ENCODE measurements at regions not wholly inside any gene's neighbourhood (a gene's known extent, or its start where the extent isn't known, plus 50 kb on each side); places are given as distances from the start of the nearest gene placed in this dataset.

GRCh38 chr5:8360012-8360411, 491.1 kb downstream of the MTRR start:
- no peak overlapping the region for H3K27ac ChIP-seq (ENCODE audit: low read length)
- no peaks in the 10 kb centered on the region for H3K4me1 ChIP-seq (ENCODE audit: control insufficient read depth, insufficient read depth, low read length)
- no CpG with 5 or more reads among the region's 2 CpGs for WGBS (ENCODE audit: insufficient coverage)
- DNase-seq = no peak
- H3K36me3 ChIP-seq (ENCODE audit: control insufficient read depth, insufficient read depth, low read length) = no peaks in the 10 kb centered on the region
- no peaks in the 10 kb centered on the region for H3K27me3 ChIP-seq (ENCODE audit: control insufficient read depth, insufficient read depth, low read length)
- no peak overlapping the region for H3K4me3 ChIP-seq (ENCODE audit: low read length)
- H3K9me3 ChIP-seq (replicated peaks; ENCODE audit: control insufficient read depth, low read depth, low read length) = no peaks in the 10 kb centered on the region

- WGBS (ENCODE audit: insufficient coverage) = no CpG with 5 or more reads among the region's 1 CpG
- DNase-seq = no peak
- H3K27me3 ChIP-seq (ENCODE audit: control insufficient read depth, insufficient read depth, low read length) = no peaks in the 10 kb centered on the region
Observed at GRCh38 chr5:8362495-8362894, 493.5 kb downstream of the MTRR start.

GRCh38 chr5:8363138-8363537, 494.2 kb downstream of the MTRR start:
- Histone ChIP-seq H3K36me3 (ENCODE audit: control insufficient read depth, insufficient read depth, low read length) (no peaks in the 10 kb centered on the region), H3K4me1 (ENCODE audit: control insufficient read depth, insufficient read depth, low read length) (no peaks in the 10 kb centered on the region), H3K4me3 (ENCODE audit: low read length) (no peak overlapping the region), H3K27me3 (ENCODE audit: control insufficient read depth, insufficient read depth, low read length) (no peaks in the 10 kb centered on the region), H3K27ac (ENCODE audit: low read length) (no peak overlapping the region), H3K9me3 (replicated peaks; ENCODE audit: control insufficient read depth, low read depth, low read length) (no peaks in the 10 kb centered on the region)
- DNase-seq = no peak
- WGBS (ENCODE audit: insufficient coverage) = 78% methylated on average over 2 of the region's 3 CpGs

More at GRCh38 chr5:8362495-8362894, 493.5 kb downstream of the MTRR start:
- Histone ChIP-seq H3K36me3 (ENCODE audit: control insufficient read depth, insufficient read depth, low read length) (no peaks in the 10 kb centered on the region), H3K4me1 (ENCODE audit: control insufficient read depth, insufficient read depth, low read length) (no peaks in the 10 kb centered on the region), H3K9me3 (replicated peaks; ENCODE audit: control insufficient read depth, low read depth, low read length) (no peaks in the 10 kb centered on the region), H3K4me3 (ENCODE audit: low read length) (no peak overlapping the region), H3K27ac (ENCODE audit: low read length) (no peak overlapping the region)

- 82% methylated on average over 3 of the region's 6 CpGs for WGBS (ENCODE audit: insufficient coverage)
- Histone ChIP-seq H3K27ac (ENCODE audit: low read length) (no peak overlapping the region), H3K36me3 (ENCODE audit: control insufficient read depth, insufficient read depth, low read length) (no peaks in the 10 kb centered on the region), H3K4me3 (ENCODE audit: low read length) (no peak overlapping the region), H3K9me3 (replicated peaks; ENCODE audit: control insufficient read depth, low read depth, low read length) (no peaks in the 10 kb centered on the region), H3K4me1 (ENCODE audit: control insufficient read depth, insufficient read depth, low read length) (no peaks in the 10 kb centered on the region), H3K27me3 (ENCODE audit: control insufficient read depth, insufficient read depth, low read length) (no peaks in the 10 kb centered on the region)
- DNase-seq = no peak
Observed at GRCh38 chr5:8366266-8366665, 497.3 kb downstream of the MTRR start.

- WGBS (ENCODE audit: insufficient coverage) = no CpG with 5 or more reads among the region's 2 CpGs
Observed at GRCh38 chr5:8376478-8376877, 507.5 kb downstream of the MTRR start.

GRCh38 chr5:8381972-8382371, 513.0 kb downstream of the MTRR start:
- no peaks in the 10 kb centered on the region for H3K27me3 ChIP-seq (ENCODE audit: control insufficient read depth, insufficient read depth, low read length)

More at GRCh38 chr5:8376478-8376877, 507.5 kb downstream of the MTRR start:
- no peaks in the 10 kb centered on the region for H3K36me3 ChIP-seq (ENCODE audit: control insufficient read depth, insufficient read depth, low read length)
- no peak overlapping the region for H3K4me3 ChIP-seq (ENCODE audit: low read length)
- no peak overlapping the region for H3K27ac ChIP-seq (ENCODE audit: low read length)
- no peaks in the 10 kb centered on the region for H3K27me3 ChIP-seq (ENCODE audit: control insufficient read depth, insufficient read depth, low read length)
- DNase-seq = no peak
- no peaks in the 10 kb centered on the region for H3K9me3 ChIP-seq (replicated peaks; ENCODE audit: control insufficient read depth, low read depth, low read length)
- no peaks in the 10 kb centered on the region for H3K4me1 ChIP-seq (ENCODE audit: control insufficient read depth, insufficient read depth, low read length)

GRCh38 chr5:8382456-8382855, 513.5 kb downstream of the MTRR start:
- no peaks in the 10 kb centered on the region for H3K9me3 ChIP-seq (replicated peaks; ENCODE audit: control insufficient read depth, low read depth, low read length)
- no CpG with 5 or more reads among the region's 5 CpGs for whole genome bisulfite sequencing (ENCODE audit: insufficient coverage)
- H3K4me1 ChIP-seq (ENCODE audit: control insufficient read depth, insufficient read depth, low read length) = no peaks in the 10 kb centered on the region
- H3K36me3 ChIP-seq (ENCODE audit: control insufficient read depth, insufficient read depth, low read length) = no peaks in the 10 kb centered on the region
- no peak overlapping the region for H3K4me3 ChIP-seq (ENCODE audit: low read length)
- no peak for DNase-seq
- no peak overlapping the region for H3K27ac ChIP-seq (ENCODE audit: low read length)
- no peaks in the 10 kb centered on the region for H3K27me3 ChIP-seq (ENCODE audit: control insufficient read depth, insufficient read depth, low read length)

More at GRCh38 chr5:8381972-8382371, 513.0 kb downstream of the MTRR start:
- Histone ChIP-seq H3K9me3 (replicated peaks; ENCODE audit: control insufficient read depth, low read depth, low read length) (no peaks in the 10 kb centered on the region), H3K4me1 (ENCODE audit: control insufficient read depth, insufficient read depth, low read length) (no peaks in the 10 kb centered on the region), H3K27ac (ENCODE audit: low read length) (no peak overlapping the region), H3K4me3 (ENCODE audit: low read length) (no peak overlapping the region), H3K36me3 (ENCODE audit: control insufficient read depth, insufficient read depth, low read length) (no peaks in the 10 kb centered on the region)
- peak; percentile 23 for DNase-seq

- Histone ChIP-seq H3K36me3 (ENCODE audit: control insufficient read depth, insufficient read depth, low read length) (no peaks in the 10 kb centered on the region), H3K4me3 (ENCODE audit: low read length) (no peak overlapping the region), H3K9me3 (replicated peaks; ENCODE audit: control insufficient read depth, low read depth, low read length) (no peaks in the 10 kb centered on the region), H3K4me1 (ENCODE audit: control insufficient read depth, insufficient read depth, low read length) (no peaks in the 10 kb centered on the region), H3K27me3 (ENCODE audit: control insufficient read depth, insufficient read depth, low read length) (no peaks in the 10 kb centered on the region), H3K27ac (ENCODE audit: low read length) (no peak overlapping the region)
- no peak for DNase-seq
- WGBS (ENCODE audit: insufficient coverage) = no CpG with 5 or more reads among the region's 1 CpG
Observed at GRCh38 chr5:8383616-8384015, 514.7 kb downstream of the MTRR start.

- 83% methylated on average over 1 of the region's 2 CpGs for WGBS (ENCODE audit: insufficient coverage)
Observed at GRCh38 chr5:8386719-8387288, 517.9 kb downstream of the MTRR start.

GRCh38 chr5:8391911-8392310, 523.0 kb downstream of the MTRR start:
- H3K4me3 ChIP-seq (ENCODE audit: low read length) = no peak overlapping the region
- DNase-seq = peak; percentile 22
- no peaks in the 10 kb centered on the region for H3K9me3 ChIP-seq (replicated peaks; ENCODE audit: control insufficient read depth, low read depth, low read length)
- H3K4me1 ChIP-seq (ENCODE audit: control insufficient read depth, insufficient read depth, low read length) = no peaks in the 10 kb centered on the region
- no CpG with 5 or more reads among the region's 2 CpGs for WGBS (ENCODE audit: insufficient coverage)
- H3K27me3 ChIP-seq (ENCODE audit: control insufficient read depth, insufficient read depth, low read length) = no peaks in the 10 kb centered on the region
- H3K27ac ChIP-seq (ENCODE audit: low read length) = no peak overlapping the region
- H3K36me3 ChIP-seq (ENCODE audit: control insufficient read depth, insufficient read depth, low read length) = no peaks in the 10 kb centered on the region

More at GRCh38 chr5:8386719-8387288, 517.9 kb downstream of the MTRR start:
- no peak for DNase-seq
- Histone ChIP-seq H3K4me1 (ENCODE audit: control insufficient read depth, insufficient read depth, low read length) (no peaks in the 10 kb centered on the region), H3K36me3 (ENCODE audit: control insufficient read depth, insufficient read depth, low read length) (no peaks in the 10 kb centered on the region), H3K27me3 (ENCODE audit: control insufficient read depth, insufficient read depth, low read length) (no peaks in the 10 kb centered on the region), H3K27ac (ENCODE audit: low read length) (no peak overlapping the region), H3K9me3 (replicated peaks; ENCODE audit: control insufficient read depth, low read depth, low read length) (no peaks in the 10 kb centered on the region), H3K4me3 (ENCODE audit: low read length) (no peak overlapping the region)

- Histone ChIP-seq H3K27me3 (ENCODE audit: control insufficient read depth, insufficient read depth, low read length) (no peaks in the 10 kb centered on the region), H3K36me3 (ENCODE audit: control insufficient read depth, insufficient read depth, low read length) (no peaks in the 10 kb centered on the region), H3K4me1 (ENCODE audit: control insufficient read depth, insufficient read depth, low read length) (no peaks in the 10 kb centered on the region), H3K9me3 (replicated peaks; ENCODE audit: control insufficient read depth, low read depth, low read length) (no peaks in the 10 kb centered on the region), H3K4me3 (ENCODE audit: low read length) (no peak overlapping the region), H3K27ac (ENCODE audit: low read length) (no peak overlapping the region)
- no peak for DNase-seq
- WGBS (ENCODE audit: insufficient coverage) = 92% methylated on average over 2 of the region's 2 CpGs
Observed at GRCh38 chr5:8393240-8393639, 524.3 kb downstream of the MTRR start.

All from muscle of leg (tissue), 3 donors.